GM23248 (cell line): ENCODE measurements at regions not wholly inside any gene's neighbourhood (a gene's known extent, or its start where the extent isn't known, plus 50 kb on each side); places are given as distances from the start of the nearest gene placed in this dataset.

Source experiments
- EZH2 ChIP-seq: fragments of 200-600 bp; sonication (generic); IDR thresholded peaks from 2 replicates; pipeline ENCODE4 v1.6.1; 2018; ENCODE audit warnings: antibody characterized with exemption, mild to moderate bottlenecking; ENCODE audit not compliant: insufficient read depth, poor library complexity, severe bottlenecking
- EZH2phosphoT487 ChIP-seq: fragments of 200-600 bp; sonication (generic); IDR thresholded peaks from 2 replicates; pipeline ENCODE4 v1.6.1; 2018; ENCODE audit warnings: antibody characterized with exemption, moderate library complexity, mild to moderate bottlenecking, low read depth; ENCODE audit not compliant: insufficient read depth

GRCh38 chr2:100655936-100656534 is 93.2 kb downstream of the PDCL3 start:
- no peak for TF ChIP-seq EZH2
- no peak for TF ChIP-seq EZH2phosphoT487
